CD14-positive monocyte (primary cell): ENCODE measurements at regions not wholly inside any gene's neighbourhood (a gene's known extent, or its start where the extent isn't known, plus 50 kb on each side); places are given as distances from the start of the nearest gene placed in this dataset.

ENCODE experiments used
- DNase-seq, 3 donors: peaks; one replicate each; pipeline ENCODE4 v3.0.0-alpha.2; 2011 to 2022
- H2AFZ ChIP-seq: 2 replicates; pipeline ENCODE4 v1.6.0; 2012; ENCODE audit warnings: mild to moderate bottlenecking, low read depth, low read length, inconsistent platforms; ENCODE audit not compliant: insufficient read depth, poor library complexity, severe bottlenecking
- H3K27ac ChIP-seq, 2 donors: 1 replicate in 1 of 2; 2 replicates in 1 of 2; pipeline ENCODE4 v1.5.1; 2012 to 2013; ENCODE audit warnings: low read length in 2 of 2, control low read depth in 1 of 2, inconsistent platforms in 1 of 2, low read depth in 1 of 2, mild to moderate bottlenecking in 1 of 2
- H3K27me3 ChIP-seq, 2 donors: one replicate each; pipeline versions ENCODE4 v1.6.0 to v1.6.1; 2011 to 2013; ENCODE audit warnings: low read length in 2 of 2; ENCODE audit not compliant: control insufficient read depth in 2 of 2, insufficient read depth in 2 of 2
- H3K36me3 ChIP-seq, 2 donors: replicated peaks in 1 of 2; 1 replicate in 1 of 2; 2 replicates in 1 of 2; pipeline versions ENCODE4 v1.5.1 to v1.6.1; 2012 to 2013; ENCODE audit warnings: low read length in 2 of 2, control low read depth in 1 of 2, inconsistent platforms in 1 of 2, mild to moderate bottlenecking in 1 of 2; ENCODE audit not compliant: insufficient read depth in 2 of 2, control insufficient read depth in 1 of 2
- H3K4me1 ChIP-seq, 2 donors: 1 replicate in 1 of 2; 2 replicates in 1 of 2; pipeline versions ENCODE4 v1.5.1 to v1.6.1; 2012 to 2013; ENCODE audit warnings: low read length in 2 of 2, control low read depth in 1 of 2, inconsistent platforms in 1 of 2, mild to moderate bottlenecking in 1 of 2, moderate library complexity in 1 of 2; ENCODE audit not compliant: insufficient read depth in 2 of 2, control insufficient read depth in 1 of 2
- H3K4me2 ChIP-seq: replicated peaks from 2 replicates; pipeline ENCODE3; 2012; ENCODE audit warnings: low read length, moderate library complexity, mild to moderate bottlenecking; ENCODE audit not compliant: poor library complexity, severe bottlenecking; ENCODE audit errors: extremely low read depth
- H3K4me3 ChIP-seq, 3 experiments: fragments of 200-600 bp in 1 of 3; sonication (generic) in 1 of 3; replicated peaks in 1 of 3; 1 replicate in 2 of 3; 2 replicates in 1 of 3; pipeline ENCODE4 v1.5.1; 2011 to 2013; ENCODE audit warnings: low read length in 3 of 3, mild to moderate bottlenecking in 3 of 3, control low read depth in 2 of 3, low read depth in 2 of 3, inconsistent platforms in 1 of 3, moderate library complexity in 1 of 3
- H3K79me2 ChIP-seq: 2 replicates; pipeline ENCODE4 v1.6.0; 2012; ENCODE audit warnings: mild to moderate bottlenecking, control low read depth, inconsistent platforms, low read length, moderate library complexity; ENCODE audit not compliant: insufficient read depth
- H3K9ac ChIP-seq: 2 replicates; pipeline ENCODE4 v1.6.0; 2017; ENCODE audit warnings: low read length, mild to moderate bottlenecking; ENCODE audit not compliant: insufficient read depth, poor library complexity, severe bottlenecking
- H3K9me3 ChIP-seq, 2 donors: replicated peaks in 1 of 2; 1 replicate in 1 of 2; 2 replicates in 1 of 2; pipeline versions ENCODE4 v1.5.1 to v1.6.1; 2012 to 2013; ENCODE audit warnings: low read length in 2 of 2, control low read depth in 1 of 2; ENCODE audit not compliant: control insufficient read depth in 1 of 2, insufficient read depth in 1 of 2
- H4K20me1 ChIP-seq: 2 replicates; pipeline ENCODE4 v1.6.0; 2012; ENCODE audit warnings: mild to moderate bottlenecking, low read length, control low read depth, moderate library complexity; ENCODE audit not compliant: insufficient read depth
- H3K27ac Mint-ChIP-seq, 7 donors: one replicate each; pipeline ENCODE4 v1.8.0; 2020; ENCODE audit warnings: mild to moderate bottlenecking in 7 of 7, mixed read lengths in 7 of 7, moderate library complexity in 6 of 7, inconsistent platforms in 2 of 7
- H3K27me3 Mint-ChIP-seq, 3 donors: one replicate each; pipeline ENCODE4 v1.8.0; 2021 to 2022; ENCODE audit warnings: low read depth in 3 of 3, mild to moderate bottlenecking in 3 of 3, mixed read lengths in 3 of 3, moderate library complexity in 3 of 3, inconsistent platforms in 1 of 3
- H3K36me3 Mint-ChIP-seq, 2 donors: one replicate each; pipeline ENCODE4 v1.8.0; 2020; ENCODE audit warnings: mixed read lengths in 2 of 2, inconsistent platforms in 1 of 2, mild to moderate bottlenecking in 1 of 2
- H3K4me1 Mint-ChIP-seq: one replicate; pipeline ENCODE4 v1.8.0; 2020; ENCODE audit warnings: mild to moderate bottlenecking, mixed read lengths
- H3K4me3 Mint-ChIP-seq, 2 donors: one replicate each; pipeline ENCODE4 v1.8.0; 2020; ENCODE audit warnings: mild to moderate bottlenecking in 2 of 2, mixed read lengths in 2 of 2, moderate library complexity in 1 of 2
- H3K9me3 Mint-ChIP-seq, 7 donors: one replicate each; pipeline ENCODE4 v1.8.0; 2020 to 2022; ENCODE audit warnings: mixed read lengths in 7 of 7, mild to moderate bottlenecking in 6 of 7, moderate library complexity in 6 of 7, inconsistent platforms in 2 of 7
- WGBS: methylation state at CpG from one replicate; pipeline ENCODE4 v1.1.5; 2013; ENCODE audit warnings: missing lambda C conversion rate; ENCODE audit not compliant: insufficient coverage; 5-methylcytosine and 5-hydroxymethylcytosine counted together
- intact Hi-C, 2 donors: fragments of 100-400 bp; cut with micrococcal nuclease; formaldehyde crosslinking; loops; one replicate each; pipeline versions ENCODE4 v1.15.0 to v1.15.1; 2023
- TF ChIP-seq, protein P1 (sequence below): fragments of 200-600 bp; IDR thresholded peaks from one replicate; pipeline ENCODE4 v1.8.0; 2022; ENCODE audit warnings: antibody characterized with exemption, mild to moderate bottlenecking

GRCh38 chr10:20615395-20615794, 281.7 kb downstream of the NEBL start:
- H4K20me1 ChIP-seq: no peaks in the 10 kb centered on the region
- TF ChIP-seq, protein P1, sequence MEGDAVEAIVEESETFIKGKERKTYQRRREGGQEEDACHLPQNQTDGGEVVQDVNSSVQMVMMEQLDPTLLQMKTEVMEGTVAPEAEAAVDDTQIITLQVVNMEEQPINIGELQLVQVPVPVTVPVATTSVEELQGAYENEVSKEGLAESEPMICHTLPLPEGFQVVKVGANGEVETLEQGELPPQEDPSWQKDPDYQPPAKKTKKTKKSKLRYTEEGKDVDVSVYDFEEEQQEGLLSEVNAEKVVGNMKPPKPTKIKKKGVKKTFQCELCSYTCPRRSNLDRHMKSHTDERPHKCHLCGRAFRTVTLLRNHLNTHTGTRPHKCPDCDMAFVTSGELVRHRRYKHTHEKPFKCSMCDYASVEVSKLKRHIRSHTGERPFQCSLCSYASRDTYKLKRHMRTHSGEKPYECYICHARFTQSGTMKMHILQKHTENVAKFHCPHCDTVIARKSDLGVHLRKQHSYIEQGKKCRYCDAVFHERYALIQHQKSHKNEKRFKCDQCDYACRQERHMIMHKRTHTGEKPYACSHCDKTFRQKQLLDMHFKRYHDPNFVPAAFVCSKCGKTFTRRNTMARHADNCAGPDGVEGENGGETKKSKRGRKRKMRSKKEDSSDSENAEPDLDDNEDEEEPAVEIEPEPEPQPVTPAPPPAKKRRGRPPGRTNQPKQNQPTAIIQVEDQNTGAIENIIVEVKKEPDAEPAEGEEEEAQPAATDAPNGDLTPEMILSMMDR: no peak
- H3K9me3 Mint-ChIP-seq: peaks cover 0 to 10% (median 6%) of the 10 kb centered on the region in 7 donors
- no CpG with 5 or more reads among the region's 1 CpG for WGBS
- no peak for DNase-seq
- H3K79me2 ChIP-seq: no peaks in the 10 kb centered on the region
- H3K4me2 ChIP-seq: no peak overlapping the region
- H2AFZ ChIP-seq: no peak overlapping the region
- H3K36me3 ChIP-seq: no peaks in the 10 kb centered on the region
- no peak overlapping the region for H3K27ac ChIP-seq
- peaks cover 0 to 1% (median 0%) of the 10 kb centered on the region in 3 donors for H3K27me3 Mint-ChIP-seq
- no peak overlapping the region for H3K4me3 ChIP-seq
- intact Hi-C loops: no loop called here
- peaks cover 0 to 2% of the 10 kb centered on the region in 2 donors for H3K36me3 Mint-ChIP-seq
- H3K4me3 Mint-ChIP-seq: no peak overlapping the region
- H3K27me3 ChIP-seq: no peaks in the 10 kb centered on the region
- peaks cover 0 to 3% of the 10 kb centered on the region in 2 donors for H3K9me3 ChIP-seq
- H3K4me1 Mint-ChIP-seq: peaks cover 19% of the 10 kb centered on the region
- H3K9ac ChIP-seq: no peak overlapping the region
- H3K27ac Mint-ChIP-seq: no peak overlapping the region
- H3K4me1 ChIP-seq: peaks cover 19 to 21% of the 10 kb centered on the region in 2 donors

- no peak for DNase-seq
- peaks cover 19 to 21% of the 10 kb centered on the region in 2 donors for H3K4me1 ChIP-seq
- TF ChIP-seq, protein P1: no peak
- no peak overlapping the region for H3K27ac Mint-ChIP-seq
- H3K9ac ChIP-seq: no peak overlapping the region
- H3K9me3 ChIP-seq: peaks cover 0 to 3% of the 10 kb centered on the region in 2 donors
- H3K4me3 ChIP-seq: no peak overlapping the region
- no peaks in the 10 kb centered on the region for H3K27me3 ChIP-seq
- H3K36me3 ChIP-seq: no peaks in the 10 kb centered on the region
- H2AFZ ChIP-seq: no peak overlapping the region
- H3K36me3 Mint-ChIP-seq: peaks cover 0 to 2% of the 10 kb centered on the region in 2 donors
- no peaks in the 10 kb centered on the region for H4K20me1 ChIP-seq
- peaks cover 0 to 11% (median 7%) of the 10 kb centered on the region in 7 donors for H3K9me3 Mint-ChIP-seq
- WGBS: no CpG with 5 or more reads among the region's 3 CpGs
- H3K27ac ChIP-seq: no peak overlapping the region
- intact Hi-C loops: no loop called here
- no peaks in the 10 kb centered on the region for H3K79me2 ChIP-seq
- H3K4me1 Mint-ChIP-seq: peaks cover 19% of the 10 kb centered on the region
- peaks cover 0 to 1% (median 0%) of the 10 kb centered on the region in 3 donors for H3K27me3 Mint-ChIP-seq
- H3K4me3 Mint-ChIP-seq: no peak overlapping the region
- H3K4me2 ChIP-seq: no peak overlapping the region
These were observed 282.2 kb downstream of the NEBL start for GRCh38 chr10:20614911-20615310.
